ENCODE measurements at regions not wholly inside any gene's neighbourhood (a gene's known extent, or its start where the extent isn't known, plus 50 kb on each side); places are given as distances from the start of the nearest gene placed in this dataset.

DNA sequence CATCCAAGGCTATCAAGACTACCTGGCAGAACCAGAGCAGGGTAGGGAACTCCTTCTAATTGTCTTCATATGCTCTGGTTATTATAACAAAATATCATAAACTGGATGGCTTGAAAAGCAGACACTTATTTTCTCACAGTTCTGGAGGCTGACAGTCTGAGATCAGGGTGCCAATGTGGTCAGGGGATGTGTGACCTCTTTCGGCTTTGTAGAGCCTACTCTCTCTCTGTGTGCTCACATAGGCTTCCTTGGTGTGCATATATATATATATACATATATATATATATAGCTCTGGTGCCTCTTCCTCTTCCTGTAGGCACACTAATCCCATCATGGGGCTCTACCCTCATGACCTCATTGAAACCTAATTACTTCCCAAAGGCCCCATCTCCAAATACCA lies 101.6 kb downstream of the ARL6IP6 start:
- no peak for TF ChIP-seq POLR2AphosphoS5 (IDR thresholded peaks at IDR 0.05)
- no peak for TF ChIP-seq CTCF (IDR thresholded peaks at IDR 0.05)
- no peak for TF ChIP-seq POLR2A (IDR thresholded peaks at IDR 0.05)
